PC-3 (cell line): ENCODE measurements at regions not wholly inside any gene's neighbourhood (a gene's known extent, or its start where the extent isn't known, plus 50 kb on each side); places are given as distances from the start of the nearest gene placed in this dataset.

Experiments used
- ATAC-seq: fragments of 200-7000 bp; cut with Tn5 transposase; 2 replicates; pipeline ENCODE4 v1.9.1; 2020; ENCODE audit warnings: mild to moderate bottlenecking, moderate library complexity
- BruUV-seq: library from RNA; stranded (reverse); fragments of 400-500 nt; replicated peaks from 2 replicates; lab custom pipeline; 2021; lab: Mats Ljungman, UMichigan
- CTCF ChIA-PET: fragments of 300-600 bp; sonication (Branson Sonifier 250); formaldehyde crosslinking; loops from one replicate; lab custom pipeline; 2022; ENCODE audit warnings: antibody characterized with exemption; lab: Charles Lee
- POLR2A ChIA-PET: fragments of 300-600 bp; sonication (Branson Sonifier 250); formaldehyde crosslinking; loops from one replicate; lab custom pipeline; 2022; ENCODE audit warnings: antibody characterized with exemption; ENCODE audit not compliant: unreplicated experiment; lab: Charles Lee
- DNase-seq: peaks from one replicate; pipeline ENCODE4 v3.0.0-alpha.2; 2015
- H2AFZ ChIP-seq: fragments of 300-600 bp; sonication (generic); 2 replicates; pipeline ENCODE4 v1.6.0; 2016; ENCODE audit warnings: antibody characterized with exemption, low read length
- H3F3A ChIP-seq: fragments of 300-600 bp; sonication (generic); one replicate; pipeline ENCODE4 v1.6.0; 2017; ENCODE audit warnings: antibody characterized with exemption, low read length, control low read depth, mild to moderate bottlenecking; ENCODE audit not compliant: unreplicated experiment
- H3K27ac ChIP-seq: fragments of 300-600 bp; sonication (generic); 2 replicates; pipeline ENCODE4 v1.5.1; 2016; ENCODE audit warnings: mild to moderate bottlenecking, low read length
- H3K27me3 ChIP-seq: fragments of 300-600 bp; sonication (generic); 2 replicates; pipeline ENCODE4 v1.6.1; 2016; ENCODE audit warnings: low read length, mixed read lengths
- H3K36me3 ChIP-seq: fragments of 300-600 bp; sonication (generic); 2 replicates; pipeline ENCODE4 v1.6.1; 2016; ENCODE audit warnings: low read depth, mixed run types, low read length, mixed read lengths
- H3K4me1 ChIP-seq: fragments of 300-600 bp; sonication (generic); 2 replicates; pipeline ENCODE4 v1.5.1; 2016; ENCODE audit warnings: low read length; ENCODE audit not compliant: insufficient read depth
- H3K4me2 ChIP-seq: fragments of 300-600 bp; sonication (generic); 2 replicates; pipeline ENCODE4 v1.6.0; 2016; ENCODE audit warnings: low read length
- H3K4me3 ChIP-seq: fragments of 300-600 bp; sonication (generic); 2 replicates; pipeline ENCODE4 v1.5.1; 2016; ENCODE audit warnings: mild to moderate bottlenecking, low read length, mixed read lengths
- H3K79me2 ChIP-seq: fragments of 300-600 bp; sonication (generic); 2 replicates; pipeline ENCODE4 v1.6.1; 2017; ENCODE audit warnings: low read length, mixed read lengths
- H3K9ac ChIP-seq: fragments of 300-600 bp; sonication (generic); 2 replicates; pipeline ENCODE4 v1.6.0; 2016; ENCODE audit warnings: mild to moderate bottlenecking, low read length
- H3K9me2 ChIP-seq: fragments of 300-600 bp; sonication (generic); replicated peaks from 2 replicates; pipeline ENCODE4 v1.6.1; 2016; ENCODE audit warnings: mixed run types, low read length, mixed read lengths
- H3K9me3 ChIP-seq: fragments of 300-600 bp; sonication (generic); 2 replicates; pipeline ENCODE4 v1.6.1; 2016; ENCODE audit warnings: low read length, mixed read lengths
- H4K20me1 ChIP-seq: fragments of 300-600 bp; sonication (generic); 2 replicates; pipeline ENCODE4 v1.6.1; 2016; ENCODE audit warnings: low read length, mixed read lengths
- CTCF ChIP-seq: fragments of 300-600 bp; sonication (generic); conservative IDR thresholded peaks from 2 replicates; pipeline ENCODE4 v1.5.1; 2017; ENCODE audit warnings: antibody characterized with exemption, low read depth, mild to moderate bottlenecking, low read length
- EZH2 ChIP-seq: fragments of 300-600 bp; sonication (generic); IDR thresholded peaks from one replicate; pipeline ENCODE4 v1.6.1; 2017; ENCODE audit warnings: antibody characterized with exemption, mild to moderate bottlenecking, low read length; ENCODE audit not compliant: unreplicated experiment
- EZH2phosphoT487 ChIP-seq: fragments of 300-600 bp; sonication (generic); IDR thresholded peaks from 2 replicates; pipeline ENCODE4 v1.6.1; 2018; ENCODE audit warnings: mild to moderate bottlenecking, antibody characterized with exemption, low read length, borderline replicate concordance
- intact Hi-C: fragments of 100-400 bp; cut with micrococcal nuclease; formaldehyde crosslinking; loops from 2 replicates; pipeline ENCODE4 v1.9.0; 2023

GRCh38 chr18:68229351-68229750 is 485.6 kb downstream of the TMX3 start:
- ATAC-seq (peak; percentile 94), DNase-seq (peak; percentile 55)
- no TSS peak for BruUV-seq
- H3K4me2 ChIP-seq, result peak overlapping the region; percentile 77
- no peaks in the 10 kb centered on the region for H3K36me3 ChIP-seq
- no peaks in the 10 kb centered on the region for H4K20me1 ChIP-seq
- H3K4me1 ChIP-seq, result peaks cover 7% of the 10 kb centered on the region; the same call in 1 of the 2 replicates
- H2AFZ ChIP-seq, result peak overlapping the region; percentile 40
- no peak overlapping the region for H3K27ac ChIP-seq
- H3K9ac ChIP-seq, result no peak overlapping the region
- H3K4me3 ChIP-seq, result peak overlapping the region; percentile 37; the same call in 1 of the 2 replicates
- intact Hi-C loops, result no loop called here
- H3K9me3 ChIP-seq, result no peaks in the 10 kb centered on the region
- no peaks in the 10 kb centered on the region for H3K79me2 ChIP-seq
- H3F3A ChIP-seq, result no peaks in the 10 kb centered on the region
- no peaks in the 10 kb centered on the region for H3K27me3 ChIP-seq
- CTCF ChIA-PET, result no interaction called here
- 0 out of 2 replicates have a peak, but pooled peaks cover 3% of the 10 kb centered on the region for H3K9me2 ChIP-seq
- TF ChIP-seq EZH2 (no peak), CTCF (no peak), EZH2phosphoT487 (no peak)
- POLR2A ChIA-PET, result no interaction called here

- BruUV-seq, result no TSS peak
- intact Hi-C loops, result no loop called here
- H3K4me3 ChIP-seq, result no peak overlapping the region
- ATAC-seq, result no peak
- no peaks in the 10 kb centered on the region for H3F3A ChIP-seq
- TF ChIP-seq EZH2 (no peak), CTCF (no peak), EZH2phosphoT487 (no peak)
- H3K4me2 ChIP-seq, result no peak overlapping the region
- no peaks in the 10 kb centered on the region for H3K9me2 ChIP-seq
- POLR2A ChIA-PET, result no interaction called here
- no peak overlapping the region for H3K27ac ChIP-seq
- no peak for DNase-seq
- H4K20me1 ChIP-seq, result no peaks in the 10 kb centered on the region
- no peaks in the 10 kb centered on the region for H3K36me3 ChIP-seq
- no peaks in the 10 kb centered on the region for H3K79me2 ChIP-seq
- no peak overlapping the region for H3K9ac ChIP-seq
- CTCF ChIA-PET, result no interaction called here
- no peak overlapping the region for H2AFZ ChIP-seq
- no peaks in the 10 kb centered on the region for H3K9me3 ChIP-seq
- H3K4me1 ChIP-seq, result peaks cover 7% of the 10 kb centered on the region
- H3K27me3 ChIP-seq, result no peaks in the 10 kb centered on the region
These were observed 493.7 kb downstream of the TMX3 start for GRCh38 chr18:68221111-68221724.

- peaks cover 15% of the 10 kb centered on the region for H3K4me1 ChIP-seq
- no peak overlapping the region for H3K27ac ChIP-seq
- H3K4me2 ChIP-seq, result no peak overlapping the region
- H3K9me2 ChIP-seq, result no peaks in the 10 kb centered on the region
- H3K79me2 ChIP-seq, result no peaks in the 10 kb centered on the region
- no peak for DNase-seq
- H3K9me3 ChIP-seq, result no peaks in the 10 kb centered on the region
- no peaks in the 10 kb centered on the region for H3F3A ChIP-seq
- CTCF ChIA-PET, result no interaction called here
- H3K9ac ChIP-seq, result no peak overlapping the region
- intact Hi-C loops, result no loop called here
- no peaks in the 10 kb centered on the region for H3K27me3 ChIP-seq
- no peak for ATAC-seq
- no TSS peak for BruUV-seq
- no peaks in the 10 kb centered on the region for H4K20me1 ChIP-seq
- no peak overlapping the region for H2AFZ ChIP-seq
- no peak overlapping the region for H3K4me3 ChIP-seq
- POLR2A ChIA-PET, result no interaction called here
- no peaks in the 10 kb centered on the region for H3K36me3 ChIP-seq
- TF ChIP-seq EZH2, result no peak
- no peak for TF ChIP-seq EZH2phosphoT487
- TF ChIP-seq CTCF, result no peak
These were observed 494.4 kb downstream of the TMX3 start for GRCh38 chr18:68220458-68220857.
